Activated CD8-positive, alpha-beta T cell treated with anti-CD3 and anti-CD28 coated beads for 36 hours (primary cell): ENCODE measurements at regions not wholly inside any gene's neighbourhood (a gene's known extent, or its start where the extent isn't known, plus 50 kb on each side); places are given as distances from the start of the nearest gene placed in this dataset.

Experiments
- ATAC-seq: fragments of 200-7000 bp; cut with Tn5 transposase; one replicate; pipeline ENCODE4 v1.10.0; 2021; ENCODE audit warnings: mild to moderate bottlenecking, moderate library complexity
- CTCF ChIA-PET: fragments of 350-600 bp; sonication (Branson Sonifier 250); formaldehyde crosslinking; loops from one replicate; lab custom pipeline; 2021; ENCODE audit warnings: antibody characterized with exemption; lab: Charles Lee
- POLR2A ChIA-PET: fragments of 350-600 bp; sonication (Branson Sonifier 250); formaldehyde crosslinking; loops from one replicate; lab custom pipeline; 2021; ENCODE audit warnings: antibody characterized with exemption; lab: Charles Lee
- DNase-seq: peaks from one replicate; pipeline ENCODE4 v3.0.0-alpha.2; 2020
- H3K27ac Mint-ChIP-seq: one replicate; pipeline ENCODE4 v1.8.0; 2021; ENCODE audit warnings: mild to moderate bottlenecking, mixed read lengths
- H3K27me3 Mint-ChIP-seq: one replicate; pipeline ENCODE4 v1.8.0; 2021; ENCODE audit warnings: mixed read lengths
- H3K36me3 Mint-ChIP-seq: one replicate; pipeline ENCODE4 v1.8.0; 2021; ENCODE audit warnings: low read depth, mixed read lengths
- H3K4me1 Mint-ChIP-seq: one replicate; pipeline ENCODE4 v1.8.0; 2021; ENCODE audit warnings: low read depth, mixed read lengths
- H3K4me3 Mint-ChIP-seq: one replicate; pipeline ENCODE4 v1.8.0; 2021; ENCODE audit warnings: mild to moderate bottlenecking, moderate library complexity, mixed read lengths
- H3K9me3 Mint-ChIP-seq: one replicate; pipeline ENCODE4 v1.8.0; 2021; ENCODE audit warnings: mixed read lengths
- CTCF ChIP-seq: fragments of 200-600 bp; IDR thresholded peaks from one replicate; pipeline ENCODE4 v1.8.0; 2022; ENCODE audit warnings: antibody characterized with exemption, mild to moderate bottlenecking
- intact Hi-C: fragments of 100-400 bp; cut with micrococcal nuclease; formaldehyde crosslinking; loops from one replicate; pipeline ENCODE4 v1.10.0; 2022

- no peak for TF ChIP-seq CTCF
- no peaks in the 10 kb centered on the region for H3K4me1 Mint-ChIP-seq
- ChIA-PET CTCF (interaction anchor here (1.3 kb wide), 1 partner anchor 207 kb away, joined by 3 read pairs; no protein-coding TSS in a partner anchor), POLR2A (no interaction called here)
- DNase-seq (no peak), ATAC-seq (no peak)
- H3K36me3 Mint-ChIP-seq = no peaks in the 10 kb centered on the region
- peaks cover 5% of the 10 kb centered on the region for H3K9me3 Mint-ChIP-seq
- intact Hi-C loops = no loop called here
- H3K27me3 Mint-ChIP-seq = no peaks in the 10 kb centered on the region
- H3K27ac Mint-ChIP-seq = no peak overlapping the region
- H3K4me3 Mint-ChIP-seq = no peak overlapping the region
Measured at GRCh38 chr11:130655300-130655699, 206.9 kb downstream of the ADAMTS15 start.

GRCh38 chr11:130666781-130667251 lies 218.4 kb downstream of the ADAMTS15 start:
- no peak for TF ChIP-seq CTCF
- ChIA-PET POLR2A (interaction anchor here (0.7 to 0.9 kb wide), 2 partner anchors 12 to 141 kb away, joined by 3 to 4 read pairs; no protein-coding TSS in a partner anchor), CTCF (no interaction called here)
- ATAC-seq (no peak), DNase-seq (no peak)
- Mint-ChIP-seq H3K4me1 (no peaks in the 10 kb centered on the region), H3K4me3 (no peak overlapping the region), H3K9me3 (no peaks in the 10 kb centered on the region), H3K27ac (no peak overlapping the region), H3K36me3 (no peaks in the 10 kb centered on the region), H3K27me3 (no peaks in the 10 kb centered on the region)
- intact Hi-C loops = no loop called here

GRCh38 chr11:130668751-130669150 lies 220.3 kb downstream of the ADAMTS15 start:
- no peaks in the 10 kb centered on the region for H3K27me3 Mint-ChIP-seq
- no peak for ATAC-seq
- no peak overlapping the region for H3K27ac Mint-ChIP-seq
- no peaks in the 10 kb centered on the region for H3K4me1 Mint-ChIP-seq
- no peaks in the 10 kb centered on the region for H3K36me3 Mint-ChIP-seq
- ChIA-PET CTCF (no interaction called here), POLR2A (no interaction called here)
- intact Hi-C loops = no loop called here
- no peak overlapping the region for H3K4me3 Mint-ChIP-seq
- no peak for TF ChIP-seq CTCF
- H3K9me3 Mint-ChIP-seq = no peaks in the 10 kb centered on the region
- DNase-seq = no peak

- Mint-ChIP-seq H3K36me3 (no peaks in the 10 kb centered on the region), H3K27ac (no peak overlapping the region), H3K27me3 (peaks cover 3% of the 10 kb centered on the region), H3K4me3 (no peak overlapping the region), H3K9me3 (no peaks in the 10 kb centered on the region), H3K4me1 (no peaks in the 10 kb centered on the region)
- no peak for TF ChIP-seq CTCF
- no peak for ATAC-seq
- POLR2A ChIA-PET = no interaction called here
- DNase-seq = no peak
- CTCF ChIA-PET = no interaction called here
- intact Hi-C loops = no loop called here
Measured at GRCh38 chr11:130670200-130670599, 221.8 kb downstream of the ADAMTS15 start.

DNA sequence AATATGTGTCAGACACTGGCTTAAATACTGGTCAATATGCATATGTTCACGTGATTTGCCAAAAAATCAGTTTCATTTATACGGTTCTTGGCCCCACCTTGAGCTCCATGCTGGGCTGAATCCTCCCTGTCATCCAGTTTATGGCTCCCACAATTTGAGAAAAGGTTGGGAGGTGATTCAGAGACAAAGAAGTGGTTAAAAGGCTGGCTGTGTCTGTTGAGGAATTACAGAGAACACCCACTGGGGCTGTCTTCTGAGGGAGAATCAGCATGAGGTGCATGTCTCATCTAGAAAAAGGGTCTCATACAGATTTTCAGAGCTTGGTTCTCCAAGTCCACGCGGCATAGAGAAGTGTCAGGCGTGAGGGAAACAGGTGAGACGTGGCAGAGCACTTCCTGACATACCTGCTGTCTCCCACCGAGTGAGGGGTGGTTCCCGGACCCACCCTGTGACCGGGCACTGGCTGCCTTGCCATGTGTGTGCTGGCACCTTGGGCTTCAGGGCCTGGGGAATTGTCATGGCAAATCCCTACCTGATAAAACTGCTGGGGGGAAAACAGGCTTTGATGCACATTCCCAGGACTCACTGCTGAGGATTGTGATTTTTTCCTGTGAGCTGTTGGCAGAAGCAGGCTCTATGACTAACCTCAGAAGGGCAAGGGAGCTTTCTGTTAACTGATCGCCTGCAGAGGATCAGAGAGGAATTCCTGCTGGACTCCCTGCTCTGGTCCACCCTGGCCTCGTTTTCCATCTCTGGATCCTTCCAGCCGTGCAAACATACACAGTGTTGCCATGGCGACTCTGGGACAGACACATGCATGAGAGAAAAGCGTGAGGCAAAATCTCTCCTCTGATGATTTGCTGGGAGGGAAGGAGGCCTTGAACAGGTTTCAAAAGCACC lies 223.6 kb downstream of the ADAMTS15 start:
- Mint-ChIP-seq H3K4me3 (no peak overlapping the region), H3K27me3 (peaks cover 7% of the 10 kb centered on the region), H3K4me1 (no peaks in the 10 kb centered on the region), H3K27ac (no peak overlapping the region), H3K36me3 (no peaks in the 10 kb centered on the region), H3K9me3 (no peaks in the 10 kb centered on the region)
- ChIA-PET CTCF (no interaction called here), POLR2A (no interaction called here)
- no peak for ATAC-seq
- DNase-seq = no peak
- intact Hi-C loops = no loop called here
- TF ChIP-seq CTCF = no peak
